ENCODE measurements at regions not wholly inside any gene's neighbourhood (a gene's known extent, or its start where the extent isn't known, plus 50 kb on each side); places are given as distances from the start of the nearest gene placed in this dataset.

GRCh38 chrX:23598575-23598974, 68.7 kb upstream of the PRDX4 start:
- DNase-seq (ENCODE audit: low read depth in 1 of 2, low spot score in 2 of 2) = no peak
- no peak for TF ChIP-seq TAF1 (IDR thresholded peaks at IDR 0.05; ENCODE audit: low read depth, low read length)
- TF ChIP-seq RAD21 (IDR thresholded peaks at IDR 0.05 in 1 of 2, conservative IDR thresholded peaks at IDR 0.05 in 1 of 2; ENCODE audit: low read depth in 2 of 2, low read length in 2 of 2) = no peak
- TF ChIP-seq BACH1 (IDR thresholded peaks at IDR 0.05; ENCODE audit: low read length) = no peak
- no peak for TF ChIP-seq BCL11A (IDR thresholded peaks at IDR 0.05; ENCODE audit: low read depth in 2 of 2, low read length in 2 of 2)
- TF ChIP-seq TBP (IDR thresholded peaks at IDR 0.05; ENCODE audit: low read depth, low read length) = no peak
- TF ChIP-seq POU5F1 (IDR thresholded peaks at IDR 0.05; ENCODE audit: low read depth, low read length) = no peak
- no peak for TF ChIP-seq MAX (IDR thresholded peaks at IDR 0.05)
- TF ChIP-seq RNF2 (IDR thresholded peaks at IDR 0.05; ENCODE audit: borderline replicate concordance, low read depth, low read length, missing control alignments, poor library complexity, severe bottlenecking) = no peak
- TF ChIP-seq CREB1 (IDR thresholded peaks at IDR 0.05) = no peak
- no peak for TF ChIP-seq RBBP5 (IDR thresholded peaks at IDR 0.05; ENCODE audit: borderline replicate concordance, low read depth, low read length)
- no peak for TF ChIP-seq CTCF (IDR thresholded peaks at IDR 0.05; ENCODE audit: control extremely low read depth in 1 of 3, insufficient read depth in 1 of 3, low read depth in 1 of 3, low read length in 3 of 3)

More at GRCh38 chrX:23598575-23598974, 68.7 kb upstream of the PRDX4 start:
- Histone ChIP-seq H4K20me1 (replicated peaks in 1 of 2; ENCODE audit: control insufficient read depth in 1 of 2, insufficient read depth in 2 of 2, low read length in 2 of 2) (no peaks in the 10 kb centered on the region), H3K79me1 (ENCODE audit: low read depth, low read length) (no peaks in the 10 kb centered on the region), H3K4ac (replicated peaks; ENCODE audit: insufficient read length, low read depth, low read length) (no peak overlapping the region), H2AK5ac (ENCODE audit: low read depth, low read length) (no peak overlapping the region), H3K18ac (ENCODE audit: extremely low read depth, low read length) (no peak overlapping the region), H3K23ac (ENCODE audit: insufficient read length) (no peak overlapping the region), H2BK15ac (ENCODE audit: low read length) (no peak overlapping the region), H3K4me1 (replicated peaks in 1 of 4; ENCODE audit: control insufficient read depth in 3 of 4, insufficient read depth in 4 of 4, low read length in 3 of 4) (no peaks in the 10 kb centered on the region), H2BK12ac (ENCODE audit: low read depth, low read length) (no peak overlapping the region), H2BK20ac (ENCODE audit: low read length) (no peak overlapping the region), H4K5ac (ENCODE audit: insufficient read length, low read depth, low read length) (no peak overlapping the region), H3K4me3 (ENCODE audit: extremely low read depth in 1 of 4, insufficient read depth in 2 of 4, low read depth in 3 of 4, low read length in 4 of 4) (no peak overlapping the region), H3K79me2 (ENCODE audit: control insufficient read depth in 1 of 2, insufficient read depth in 2 of 2, low read length in 2 of 2) (no peaks in the 10 kb centered on the region), H3K27me3 (replicated peaks in 1 of 4; ENCODE audit: control insufficient read depth in 3 of 4, extremely low read depth in 1 of 4, insufficient read depth in 3 of 4, low read length in 3 of 4) (no peaks in the 10 kb centered on the region), H3K27ac (ENCODE audit: low read depth, low read length) (no peak overlapping the region), H2BK120ac (replicated peaks; ENCODE audit: low read depth, low read length) (no peak overlapping the region), H3K9me3 (ENCODE audit: insufficient read depth in 2 of 2, low read depth in 1 of 2, low read length in 1 of 2) (no peaks in the 10 kb centered on the region), H3K23me2 (ENCODE audit: low read depth, low read length) (no peaks in the 10 kb centered on the region), H3K36me3 (ENCODE audit: control insufficient read depth in 2 of 4, insufficient read depth in 4 of 4, low read length in 3 of 4) (no peaks in the 10 kb centered on the region), H3K9ac (replicated peaks in 1 of 4; ENCODE audit: extremely low read depth in 1 of 4, low read depth in 3 of 4, low read length in 3 of 4) (no peak overlapping the region), H3K14ac (ENCODE audit: insufficient read length) (no peak overlapping the region), H4K91ac (replicated peaks; ENCODE audit: insufficient read length, low read length) (no peak overlapping the region), H4K8ac (ENCODE audit: extremely low read depth, insufficient read depth, low read length) (no peak overlapping the region), H2AFZ (ENCODE audit: low read length) (no peak overlapping the region), H2BK5ac (ENCODE audit: low read depth, low read length) (no peak overlapping the region), H3K4me2 (ENCODE audit: insufficient read depth in 1 of 2, low read depth in 2 of 2, low read length in 2 of 2) (no peak overlapping the region), H3K56ac (replicated peaks; ENCODE audit: insufficient read length, low read depth, low read length) (no peak overlapping the region)
- ChIA-PET CTCF (ENCODE audit: partially characterized antibody) (interaction anchor here (1.4 kb wide), 1 partner anchor 10 kb away, joined by 3 read pairs; no protein-coding TSS in a partner anchor), POLR2A (ENCODE audit: partially characterized antibody) (no interaction called here)
- 87% methylated on average over 5 of the region's 5 CpGs; no CpG with 5 or more reads in 1 of the 2 experiments for WGBS, 2 experiments (ENCODE audit: extremely low coverage in 1 of 2, insufficient coverage in 1 of 2, insufficient read length in 1 of 2, insufficient replicate concordance in 2 of 2, low coverage in 1 of 2, low lambda C conversion rate in 2 of 2, missing lambda C conversion rate in 1 of 2)
- no peak for FAIRE-seq
